Trophoblast cell (in vitro differentiated cells and primary cell): ENCODE measurements at regions not wholly inside any gene's neighbourhood (a gene's known extent, or its start where the extent isn't known, plus 50 kb on each side); places are given as distances from the start of the nearest gene placed in this dataset.
"Not testable (repeated sequence)": the region's sequence is repeated elsewhere in the genome, so short reads cannot be mapped to it uniquely, and the experiment has no call there.

Source experiments
- DNase-seq, 2 donors: peaks; one replicate each; pipeline ENCODE4 v3.0.0-alpha.2; 2016
- H2AFZ ChIP-seq: 2 replicates; pipeline ENCODE4 v1.6.1; 2013; ENCODE audit warnings: low read length, moderate library complexity, mild to moderate bottlenecking; ENCODE audit not compliant: insufficient read depth, poor library complexity
- H2AK5ac ChIP-seq: 2 replicates; pipeline ENCODE4 v1.6.1; 2013; ENCODE audit warnings: mild to moderate bottlenecking, low read length
- H2BK120ac ChIP-seq: 2 replicates; pipeline ENCODE4 v1.6.1; 2013; ENCODE audit warnings: low read length, mild to moderate bottlenecking, moderate library complexity; ENCODE audit not compliant: insufficient read depth, poor library complexity
- H2BK12ac ChIP-seq: 2 replicates; pipeline ENCODE4 v1.6.1; 2013; ENCODE audit warnings: mild to moderate bottlenecking, low read length, moderate library complexity
- H2BK5ac ChIP-seq: 2 replicates; pipeline ENCODE4 v1.6.1; 2013; ENCODE audit warnings: low read length, low read depth, moderate library complexity, mild to moderate bottlenecking; ENCODE audit not compliant: poor library complexity
- H3K14ac ChIP-seq: 2 replicates; pipeline ENCODE4 v1.6.1; 2013; ENCODE audit warnings: mild to moderate bottlenecking, low read length
- H3K18ac ChIP-seq: 2 replicates; pipeline ENCODE4 v1.6.1; 2013; ENCODE audit warnings: mild to moderate bottlenecking, low read length
- H3K23ac ChIP-seq: 2 replicates; pipeline ENCODE4 v1.6.1; 2013; ENCODE audit warnings: low read length
- H3K27ac ChIP-seq: 2 replicates; pipeline ENCODE4 v1.5.1; 2013; ENCODE audit warnings: low read depth, mild to moderate bottlenecking, inconsistent platforms, low read length, moderate library complexity
- H3K27me3 ChIP-seq: 2 replicates; pipeline ENCODE4 v1.6.1; 2013; ENCODE audit warnings: inconsistent platforms, mild to moderate bottlenecking, low read length, moderate library complexity; ENCODE audit not compliant: insufficient read depth
- H3K36me3 ChIP-seq, 2 experiments: 1 replicate in 1 of 2; 2 replicates in 1 of 2; pipeline ENCODE4 v1.6.1; 2013; ENCODE audit warnings: low read length in 2 of 2, mild to moderate bottlenecking in 2 of 2, moderate library complexity in 1 of 2; ENCODE audit not compliant: insufficient read depth in 2 of 2, control insufficient read depth in 1 of 2
- H3K4ac ChIP-seq: 2 replicates; pipeline ENCODE4 v1.6.1; 2013; ENCODE audit warnings: low read depth, mild to moderate bottlenecking, low read length, moderate library complexity
- H3K4me1 ChIP-seq, 2 experiments: 1 replicate in 1 of 2; 2 replicates in 1 of 2; pipeline ENCODE4 v1.6.1; 2013; ENCODE audit warnings: low read length in 2 of 2, mild to moderate bottlenecking in 2 of 2, moderate library complexity in 1 of 2; ENCODE audit not compliant: insufficient read depth in 2 of 2, control insufficient read depth in 1 of 2
- H3K4me2 ChIP-seq: 2 replicates; pipeline ENCODE4 v1.6.1; 2013; ENCODE audit warnings: inconsistent platforms, mild to moderate bottlenecking, low read length, moderate library complexity
- H3K4me3 ChIP-seq: 2 replicates; pipeline ENCODE4 v1.5.1; 2013; ENCODE audit warnings: mild to moderate bottlenecking, low read depth, low read length, inconsistent platforms
- H3K79me1 ChIP-seq: one replicate; pipeline ENCODE4 v1.6.1; 2013; ENCODE audit warnings: low read length
- H3K79me2 ChIP-seq: 2 replicates; pipeline ENCODE4 v1.6.1; 2013; ENCODE audit warnings: low read length, mild to moderate bottlenecking; ENCODE audit not compliant: control insufficient read depth, insufficient read depth, poor library complexity
- H3K9ac ChIP-seq: 2 replicates; pipeline ENCODE4 v1.6.1; 2013; ENCODE audit warnings: mild to moderate bottlenecking, low read length
- H3K9me3 ChIP-seq: 2 replicates; pipeline ENCODE4 v1.6.1; 2013; ENCODE audit warnings: low read depth, mild to moderate bottlenecking, control low read depth, inconsistent platforms, low read length; ENCODE audit not compliant: insufficient read depth
- H4K12ac ChIP-seq: 2 replicates; pipeline ENCODE4 v1.6.1; 2013; ENCODE audit warnings: low read depth, mild to moderate bottlenecking, low read length, moderate library complexity
- H4K8ac ChIP-seq: 2 replicates; pipeline ENCODE4 v1.6.1; 2013; ENCODE audit warnings: low read depth, mild to moderate bottlenecking, low read length, moderate library complexity
- H4K91ac ChIP-seq: one replicate; pipeline ENCODE4 v1.6.1; 2013; ENCODE audit warnings: low read depth, mild to moderate bottlenecking, low read length, moderate library complexity
- WGBS: extraction: QIAGEN DNeasy Blood & Tissue Kit; methylation state at CpG from one replicate; pipeline ENCODE4 v1.1.7; 2013; ENCODE audit warnings: missing lambda C conversion rate; ENCODE audit not compliant: insufficient read length, insufficient coverage; ENCODE audit errors: extremely low coverage; 5-methylcytosine and 5-hydroxymethylcytosine counted together

- not testable (repeated sequence) for H2AK5ac ChIP-seq, H3K14ac ChIP-seq, H3K9me3 ChIP-seq, H3K23ac ChIP-seq, H3K4me1 ChIP-seq, H4K8ac ChIP-seq, H3K9ac ChIP-seq, H4K12ac ChIP-seq, H2AFZ ChIP-seq, H3K4me3 ChIP-seq, H3K79me2 ChIP-seq, H3K79me1 ChIP-seq, H3K18ac ChIP-seq, DNase-seq, H3K36me3 ChIP-seq, H3K4ac ChIP-seq, H3K27me3 ChIP-seq, H2BK12ac ChIP-seq, H3K4me2 ChIP-seq, H3K27ac ChIP-seq
- Histone ChIP-seq H2BK5ac (peak overlapping the region; percentile 63), H2BK120ac (peak overlapping the region; percentile 60), H4K91ac (peak overlapping the region; percentile 55)
- no CpG with 5 or more reads among the region's 6 CpGs for WGBS
Measured at GRCh38 chr15:21357056-21357455, 83.2 kb downstream of the POTEB3 start.

GRCh38 chr15:21355944-21356343, 84.4 kb downstream of the POTEB3 start:
- not testable (repeated sequence) for H3K18ac ChIP-seq, H3K9ac ChIP-seq, H4K8ac ChIP-seq, H3K4me1 ChIP-seq, H2BK5ac ChIP-seq, H3K27ac ChIP-seq, H3K9me3 ChIP-seq, H3K4me3 ChIP-seq, H3K79me2 ChIP-seq, H2BK12ac ChIP-seq, H3K4me2 ChIP-seq, H3K23ac ChIP-seq, H3K14ac ChIP-seq, H4K91ac ChIP-seq, H4K12ac ChIP-seq, H3K27me3 ChIP-seq, H2BK120ac ChIP-seq, H2AK5ac ChIP-seq, H3K36me3 ChIP-seq, H3K4ac ChIP-seq, H3K79me1 ChIP-seq, DNase-seq, H2AFZ ChIP-seq
- no CpG with 5 or more reads among the region's 6 CpGs for WGBS

- not testable (repeated sequence) for H4K8ac ChIP-seq, H3K36me3 ChIP-seq, H4K12ac ChIP-seq, H3K18ac ChIP-seq, H3K23ac ChIP-seq, H3K27ac ChIP-seq, H4K91ac ChIP-seq, H2BK12ac ChIP-seq, DNase-seq, H3K27me3 ChIP-seq, H3K79me1 ChIP-seq, H3K79me2 ChIP-seq, H2BK120ac ChIP-seq, H3K4me1 ChIP-seq, H3K9me3 ChIP-seq, H2AK5ac ChIP-seq, H3K4me2 ChIP-seq, H2AFZ ChIP-seq, H2BK5ac ChIP-seq, H3K9ac ChIP-seq, H3K14ac ChIP-seq, H3K4ac ChIP-seq, H3K4me3 ChIP-seq
- WGBS: no CpG with 5 or more reads among the region's 20 CpGs
Measured at GRCh38 chr15:21354597-21354996, 85.7 kb downstream of the POTEB3 start.

GRCh38 chr15:21352670-21353318, 87.5 kb downstream of the POTEB3 start:
- H2BK120ac ChIP-seq, H3K79me2 ChIP-seq, H3K4me2 ChIP-seq, H3K27me3 ChIP-seq, H4K8ac ChIP-seq, H4K12ac ChIP-seq, H3K36me3 ChIP-seq, H3K27ac ChIP-seq, H3K23ac ChIP-seq, H3K9me3 ChIP-seq, H2AK5ac ChIP-seq, H3K4me1 ChIP-seq, H2BK5ac ChIP-seq, H2AFZ ChIP-seq, H3K18ac ChIP-seq, H3K9ac ChIP-seq, H3K4ac ChIP-seq, H2BK12ac ChIP-seq, H4K91ac ChIP-seq, H3K4me3 ChIP-seq, DNase-seq, H3K14ac ChIP-seq, H3K79me1 ChIP-seq: not testable (repeated sequence)
- WGBS: no CpG with 5 or more reads among the region's 40 CpGs
